HG02642 (cell line): ENCODE measurements at regions not wholly inside any gene's neighbourhood (a gene's known extent, or its start where the extent isn't known, plus 50 kb on each side); places are given as distances from the start of the nearest gene placed in this dataset.

Source experiments
- ATAC-seq: cut with Tn5 transposase; IDR thresholded peaks from one replicate; pipeline ENCODE4 v1.9.1; 2021; ENCODE audit warnings: mild to moderate bottlenecking; ENCODE audit not compliant: unreplicated experiment, poor library complexity

DNA sequence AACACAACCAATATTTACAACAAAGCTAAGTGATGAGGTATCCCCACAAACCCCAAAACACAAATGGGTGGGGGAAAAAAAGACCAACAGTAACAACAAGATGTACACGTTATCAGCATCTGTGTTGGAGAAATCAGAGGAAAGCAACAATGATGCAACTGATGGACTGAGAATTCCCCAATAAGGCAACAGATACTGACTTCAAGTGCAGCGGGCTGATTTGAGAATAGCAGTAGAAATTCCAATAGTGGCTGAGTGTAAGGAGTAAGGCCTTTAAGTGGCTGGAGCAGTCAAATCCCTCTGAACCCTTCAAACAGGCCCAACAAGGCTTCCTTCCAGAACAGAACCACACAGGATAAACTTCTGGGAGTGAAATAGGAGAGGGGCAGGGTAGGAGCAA lies 97.6 kb downstream of the TM2D1 start:
- ATAC-seq: no peak

DNA sequence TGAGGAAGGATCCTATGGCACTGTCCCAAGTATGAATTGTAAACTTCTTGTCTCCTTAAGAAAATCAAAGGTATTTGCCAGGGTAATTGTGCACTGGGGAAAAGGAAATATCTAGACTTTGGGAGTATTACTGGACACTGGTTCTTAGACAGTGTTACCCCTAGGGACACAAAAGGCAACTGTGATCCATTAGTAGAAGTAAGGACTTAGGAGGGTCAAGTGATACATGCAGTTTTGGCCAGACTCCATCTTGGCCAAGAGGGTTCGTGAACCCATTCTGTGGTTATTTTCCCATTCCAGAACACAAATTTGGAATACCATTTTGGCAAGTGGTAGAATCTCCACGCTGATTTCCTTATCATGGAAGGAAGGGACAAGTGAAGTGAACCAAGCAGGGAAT lies 98.1 kb downstream of the TM2D1 start:
- ATAC-seq: no peak

DNA sequence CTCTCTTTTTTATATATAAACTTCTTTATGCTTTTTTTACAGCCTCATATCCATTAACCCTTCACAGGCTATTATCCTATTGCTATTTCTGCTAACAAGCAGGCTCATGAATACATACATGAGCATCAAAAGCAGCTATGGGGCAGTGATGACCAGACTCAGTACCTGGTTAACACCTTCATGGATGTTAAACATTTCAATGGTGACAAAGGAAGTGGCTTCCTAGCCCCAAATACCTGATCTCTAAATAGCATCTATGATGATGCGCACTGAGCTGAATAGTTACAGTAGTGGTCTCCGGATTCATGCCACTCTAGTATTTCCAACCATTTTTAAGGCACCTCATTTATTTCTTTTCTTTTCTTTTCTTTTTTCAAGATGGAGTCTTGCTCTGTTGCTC lies 101.1 kb downstream of the TM2D1 start:
- ATAC-seq: no peak

DNA sequence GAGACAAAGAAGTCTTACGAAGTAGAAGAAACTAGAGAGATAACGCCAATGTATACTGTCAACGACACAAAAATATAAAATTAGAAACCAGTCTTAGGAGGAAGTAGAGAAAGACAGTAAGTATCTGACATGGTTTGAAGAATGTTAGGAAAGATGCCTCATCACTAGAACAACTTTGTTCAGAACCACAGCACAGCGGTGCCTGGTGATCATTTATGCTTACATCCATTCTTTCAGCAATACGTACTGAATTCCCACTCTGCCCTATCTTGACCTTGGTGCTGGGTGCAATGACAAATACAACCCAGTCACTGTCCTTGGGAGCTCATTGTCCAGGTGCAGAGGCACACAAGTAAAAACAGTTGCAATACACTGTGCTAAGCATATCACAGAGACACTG lies 104.4 kb downstream of the TM2D1 start:
- no peak for ATAC-seq

DNA sequence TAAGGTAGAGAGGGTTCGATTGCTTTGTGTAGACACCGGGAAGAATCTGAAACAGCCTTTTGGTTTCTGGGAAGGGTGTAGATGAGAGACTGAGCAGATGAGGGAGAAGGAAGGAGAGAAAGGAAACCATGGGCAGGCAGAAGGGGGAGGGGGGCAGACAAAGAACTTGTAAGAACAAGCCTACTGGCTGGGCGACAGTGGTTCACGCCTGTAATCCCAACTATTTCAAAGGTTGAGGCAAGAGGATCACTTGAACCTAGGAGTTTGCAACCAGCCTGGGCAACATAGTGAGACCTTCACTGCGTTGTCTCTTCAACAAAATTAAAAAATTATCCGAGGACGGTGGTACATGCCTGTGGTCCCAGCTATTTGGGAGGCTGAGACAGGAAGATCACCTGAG lies 106.2 kb downstream of the TM2D1 start:
- no peak for ATAC-seq

DNA sequence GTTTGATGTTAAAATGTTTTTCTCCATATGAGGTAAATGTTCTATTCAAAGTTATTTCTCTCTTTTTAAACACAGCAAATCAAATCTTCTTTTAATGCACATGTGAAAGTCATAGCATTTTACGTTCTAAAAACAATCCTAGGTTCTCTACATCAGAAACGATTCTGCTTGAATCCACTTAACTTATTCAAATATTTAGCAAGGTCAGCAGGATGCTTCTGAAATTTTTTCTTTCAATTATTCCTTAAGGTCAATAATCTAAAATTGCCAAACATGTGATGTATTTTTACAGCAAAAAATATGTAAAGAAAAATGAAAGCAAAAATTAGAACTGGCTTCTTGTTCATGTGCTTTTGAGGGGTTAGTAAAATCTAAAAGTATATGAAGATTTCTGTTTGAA lies 106.7 kb downstream of the TM2D1 start:
- no peak for ATAC-seq

DNA sequence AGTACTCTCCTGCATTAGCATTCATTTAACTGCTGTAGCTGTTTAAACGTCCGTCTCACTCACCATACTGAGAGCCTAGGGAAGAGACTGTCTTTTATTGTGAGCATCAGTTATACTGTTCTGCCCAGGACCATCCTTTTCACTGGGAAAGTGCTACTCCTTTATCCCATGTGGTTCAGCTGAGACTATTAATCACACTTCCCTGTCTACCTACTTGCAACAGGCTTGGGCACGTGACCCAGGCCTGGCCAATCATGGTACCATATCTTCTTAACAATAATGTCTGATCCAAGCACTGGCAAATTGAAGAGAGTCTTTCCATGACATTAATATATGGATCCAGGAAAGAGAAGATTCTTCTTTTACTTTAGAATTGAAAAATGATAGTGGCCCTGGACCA lies 108.1 kb downstream of the TM2D1 start:
- no peak for ATAC-seq

DNA sequence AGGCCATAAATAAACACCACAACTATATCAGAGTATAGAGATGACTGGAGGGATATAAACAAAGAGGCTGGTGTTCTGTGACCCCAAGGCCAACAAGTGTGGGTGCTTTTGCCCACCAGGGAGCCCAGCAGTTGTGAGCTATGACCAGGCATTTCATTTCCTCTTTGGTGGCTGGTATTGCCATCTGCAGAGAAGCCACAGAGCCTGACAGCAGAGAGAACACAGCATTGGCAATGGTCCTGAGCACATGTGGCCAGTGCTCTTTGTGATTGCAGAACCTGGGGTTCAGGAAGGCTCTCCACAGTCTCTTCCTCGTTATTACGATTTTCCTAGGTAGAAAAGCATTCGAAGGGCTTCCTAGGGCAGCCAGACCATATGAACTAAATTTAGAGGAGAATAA lies 112.3 kb downstream of the TM2D1 start:
- no peak for ATAC-seq

DNA sequence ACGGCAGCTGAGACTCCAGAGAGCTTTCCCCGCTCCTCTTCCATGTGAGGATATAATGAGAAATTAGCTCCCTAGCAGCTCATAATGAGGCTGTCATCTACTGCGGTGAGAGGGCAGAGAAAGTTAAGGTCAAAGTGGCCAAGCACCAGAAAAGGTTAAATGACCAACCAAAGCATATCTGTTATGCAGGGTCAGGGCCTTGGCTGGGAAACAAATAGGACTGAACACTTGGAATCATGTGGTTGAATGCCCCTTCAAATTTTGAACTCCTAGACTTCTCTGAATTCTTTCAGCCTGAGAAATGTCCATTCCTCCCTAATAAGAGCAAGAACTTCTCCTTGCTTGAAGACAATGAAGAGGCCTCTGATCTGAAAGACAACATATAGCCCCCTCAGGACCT lies 115.9 kb downstream of the TM2D1 start:
- ATAC-seq: no peak

DNA sequence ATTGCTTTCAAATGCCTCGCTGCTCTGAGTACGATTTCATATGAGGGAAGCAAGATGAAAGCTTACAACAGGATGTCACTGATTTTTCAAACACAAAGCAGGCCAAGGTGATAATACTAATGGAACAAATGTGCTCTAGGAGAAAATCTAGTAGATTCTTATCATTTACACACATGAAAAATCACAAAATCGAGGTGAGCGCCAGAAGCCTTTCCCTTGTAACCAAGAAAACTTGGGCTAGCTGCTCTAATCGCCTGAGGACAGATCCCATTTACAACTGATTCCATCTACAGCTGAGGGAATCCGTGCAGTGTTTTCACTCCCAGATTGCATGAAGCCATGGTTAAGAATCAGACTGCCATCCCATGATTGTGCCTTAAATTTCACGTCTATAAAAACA lies 117.5 kb downstream of the TM2D1 start:
- ATAC-seq: no peak

DNA sequence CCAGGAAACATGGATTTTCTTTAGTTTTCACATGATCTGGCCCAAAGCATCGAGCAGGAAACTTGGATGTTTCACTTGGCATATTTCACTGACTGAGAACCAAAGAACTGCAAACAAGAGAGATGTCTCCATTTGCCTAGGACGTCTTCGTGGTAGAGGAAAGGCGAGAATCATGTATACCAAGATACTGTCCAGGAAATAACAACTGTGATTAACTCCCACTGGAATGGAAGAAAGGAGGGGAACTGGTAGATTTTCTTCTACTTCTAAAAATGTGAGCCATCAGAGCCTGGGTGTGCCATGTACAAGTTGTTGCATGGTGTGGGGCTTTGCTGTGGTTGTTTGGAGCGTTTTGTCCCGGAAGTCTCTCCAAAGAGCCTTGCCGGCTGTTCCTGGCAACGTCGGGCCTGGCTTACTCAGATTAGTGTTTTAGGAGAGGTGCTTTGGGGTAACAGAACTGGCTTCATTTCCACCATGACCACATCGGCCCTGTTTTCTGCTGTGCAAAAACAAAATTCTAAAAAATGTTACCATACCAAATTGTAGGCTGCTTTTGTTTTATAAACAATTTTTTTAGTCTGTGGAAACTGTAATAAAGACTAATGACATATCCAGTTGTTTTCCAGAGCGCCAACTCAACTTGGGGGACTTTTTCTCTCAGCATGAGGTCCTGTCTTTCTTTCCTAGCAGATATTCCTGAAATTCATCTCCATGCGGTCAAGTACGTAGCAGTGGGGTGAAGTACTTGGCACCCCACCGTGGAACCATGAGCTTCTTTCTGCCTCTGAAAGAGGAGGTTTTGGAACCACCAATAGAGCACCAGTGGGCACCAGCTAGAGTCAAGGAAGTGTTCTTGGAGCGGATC lies 118.3 kb downstream of the TM2D1 start:
- no peak for ATAC-seq

DNA sequence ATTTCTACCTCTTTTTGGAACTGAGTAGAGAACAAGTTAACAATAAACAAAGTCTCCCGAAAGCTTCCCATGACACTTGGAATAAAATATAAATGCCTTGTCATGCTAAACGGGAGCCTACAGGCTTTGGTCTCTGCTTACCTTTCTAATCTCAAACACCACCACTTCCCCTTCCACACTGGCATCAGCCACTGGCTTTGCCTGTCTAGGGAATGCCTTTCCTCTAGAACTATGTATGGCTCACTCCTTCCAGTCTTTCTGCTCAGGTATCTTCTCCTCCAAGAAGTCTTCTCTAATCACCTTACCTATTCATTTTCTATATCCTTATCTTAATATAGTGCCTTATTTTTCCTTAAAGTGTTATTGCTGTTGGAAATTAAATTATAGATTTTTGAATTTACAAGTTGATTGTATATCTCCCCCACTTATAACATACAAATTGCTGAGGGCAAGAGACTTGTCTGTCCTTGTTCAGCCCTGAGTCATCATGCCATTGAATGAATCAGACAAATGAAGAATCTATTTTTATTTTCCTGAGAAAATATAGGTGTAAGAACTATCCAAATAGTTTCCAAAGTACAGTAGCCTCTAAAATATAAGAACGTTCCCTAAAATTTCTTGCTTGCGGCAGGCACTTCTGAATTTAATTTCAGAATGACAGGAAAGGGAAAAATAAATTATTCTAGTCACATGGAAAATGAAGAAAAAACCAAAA lies 119.2 kb downstream of the TM2D1 start:
- no peak for ATAC-seq

DNA sequence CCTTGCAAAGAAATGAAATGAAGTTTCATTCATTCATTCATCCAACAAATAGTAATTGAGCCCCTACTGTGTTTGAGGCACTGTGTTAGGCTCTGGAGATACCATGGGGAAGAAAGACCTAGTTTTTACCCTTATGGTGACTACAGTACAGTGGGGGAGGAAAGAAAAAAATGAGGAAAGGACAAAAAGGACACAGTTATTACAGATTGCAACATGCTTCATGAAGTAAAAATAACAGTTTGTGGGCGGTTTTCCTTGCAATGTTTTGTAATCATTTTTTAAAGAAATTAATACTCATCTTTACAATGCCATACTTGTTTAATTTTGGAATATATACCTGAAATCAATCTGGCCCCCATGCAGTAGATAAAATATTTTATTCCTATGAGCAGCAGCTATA lies 120.3 kb downstream of the TM2D1 start:
- no peak for ATAC-seq

DNA sequence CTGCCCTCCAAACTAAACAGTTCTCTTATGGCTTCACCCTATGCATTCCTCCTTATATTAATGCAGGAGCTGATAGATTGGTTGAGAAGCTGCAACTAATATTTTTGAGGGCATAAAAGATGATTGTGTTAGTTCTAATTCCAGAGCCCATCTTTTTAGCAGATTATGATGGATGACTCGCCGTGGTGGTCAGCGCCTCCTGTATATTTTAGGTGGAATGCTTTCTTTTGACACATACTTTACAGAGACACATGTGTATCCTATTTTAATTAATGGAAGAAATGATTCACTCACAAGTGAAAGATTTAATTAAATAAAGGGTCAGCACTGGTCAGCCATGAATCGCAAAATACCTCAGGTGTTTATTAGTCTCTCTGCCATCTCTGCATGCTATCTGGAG lies 120.7 kb downstream of the TM2D1 start:
- ATAC-seq: no peak

DNA sequence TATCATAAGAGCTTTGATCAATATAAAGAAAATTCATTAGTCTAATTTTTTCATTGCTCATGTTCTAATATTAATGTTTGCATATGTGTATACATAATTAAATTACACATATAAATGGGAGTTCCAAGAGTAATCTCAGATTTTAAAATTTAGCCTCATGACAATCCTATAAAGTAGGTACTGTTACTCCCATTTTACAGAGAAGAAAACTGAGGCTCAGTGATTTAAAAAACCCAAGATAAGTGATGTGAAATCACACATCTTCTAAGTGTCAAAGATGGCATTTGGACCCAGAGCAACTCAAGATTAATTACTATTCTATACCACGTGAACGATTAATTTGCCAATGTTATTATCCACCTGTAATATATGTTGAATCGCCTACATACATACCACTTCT lies 122.3 kb downstream of the TM2D1 start:
- ATAC-seq: no peak

DNA sequence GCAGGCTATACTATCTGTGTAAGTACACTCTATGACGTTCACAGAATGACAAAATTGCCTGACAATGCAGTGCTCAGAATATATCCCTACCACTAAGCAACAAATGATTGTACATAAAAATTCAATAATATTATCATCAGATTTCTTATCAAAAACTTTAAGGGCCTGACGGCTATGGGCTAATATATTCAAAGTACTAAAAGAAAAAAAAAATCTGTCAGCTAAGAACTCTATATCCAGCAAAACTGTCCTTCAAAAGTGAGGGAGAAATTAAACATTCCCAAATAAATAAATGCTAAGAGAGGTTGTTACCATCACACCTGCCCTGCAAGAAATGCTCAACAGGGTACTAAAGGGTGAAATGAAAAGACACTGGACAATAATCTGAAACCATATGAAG lies 127.3 kb downstream of the TM2D1 start:
- ATAC-seq: no peak

DNA sequence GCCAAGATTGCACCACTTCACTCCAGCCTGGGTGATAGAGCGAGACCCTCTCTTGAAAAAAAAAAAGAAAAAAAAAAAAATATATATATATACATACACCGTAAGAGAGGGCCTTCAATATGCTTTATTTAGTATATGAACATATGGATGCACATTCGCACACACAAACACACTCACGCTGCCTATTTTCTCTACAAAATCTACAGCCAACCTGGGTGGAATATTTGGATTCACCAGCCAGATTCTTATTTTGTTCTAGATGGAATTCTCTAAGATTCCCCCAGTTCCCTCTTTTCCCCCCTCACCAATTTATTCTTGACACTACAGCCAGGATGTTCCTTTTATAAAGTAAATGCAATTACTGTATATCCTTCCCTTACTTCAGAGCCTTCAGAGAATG lies 131.6 kb downstream of the TM2D1 start:
- no peak for ATAC-seq

DNA sequence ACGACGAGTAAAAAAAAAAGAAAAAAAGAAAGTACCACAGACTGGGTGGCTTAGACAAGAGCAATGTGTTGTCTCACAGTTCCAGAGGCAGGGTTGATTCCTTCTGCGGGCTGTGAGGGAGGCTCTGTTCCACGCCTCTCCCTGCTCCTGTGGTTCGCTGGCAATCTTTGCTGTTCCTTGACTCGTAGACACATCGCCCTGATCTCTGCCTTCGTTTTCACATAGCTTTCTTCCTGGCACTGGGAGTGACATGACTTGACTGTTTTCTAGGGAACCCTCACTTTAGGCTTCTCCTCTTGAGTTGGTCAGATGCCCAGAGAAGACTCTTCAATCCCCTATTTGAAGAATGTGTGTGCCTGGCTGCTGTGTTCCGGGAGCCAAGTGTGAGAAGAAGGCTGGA lies 133.6 kb downstream of the TM2D1 start:
- no peak for ATAC-seq

DNA sequence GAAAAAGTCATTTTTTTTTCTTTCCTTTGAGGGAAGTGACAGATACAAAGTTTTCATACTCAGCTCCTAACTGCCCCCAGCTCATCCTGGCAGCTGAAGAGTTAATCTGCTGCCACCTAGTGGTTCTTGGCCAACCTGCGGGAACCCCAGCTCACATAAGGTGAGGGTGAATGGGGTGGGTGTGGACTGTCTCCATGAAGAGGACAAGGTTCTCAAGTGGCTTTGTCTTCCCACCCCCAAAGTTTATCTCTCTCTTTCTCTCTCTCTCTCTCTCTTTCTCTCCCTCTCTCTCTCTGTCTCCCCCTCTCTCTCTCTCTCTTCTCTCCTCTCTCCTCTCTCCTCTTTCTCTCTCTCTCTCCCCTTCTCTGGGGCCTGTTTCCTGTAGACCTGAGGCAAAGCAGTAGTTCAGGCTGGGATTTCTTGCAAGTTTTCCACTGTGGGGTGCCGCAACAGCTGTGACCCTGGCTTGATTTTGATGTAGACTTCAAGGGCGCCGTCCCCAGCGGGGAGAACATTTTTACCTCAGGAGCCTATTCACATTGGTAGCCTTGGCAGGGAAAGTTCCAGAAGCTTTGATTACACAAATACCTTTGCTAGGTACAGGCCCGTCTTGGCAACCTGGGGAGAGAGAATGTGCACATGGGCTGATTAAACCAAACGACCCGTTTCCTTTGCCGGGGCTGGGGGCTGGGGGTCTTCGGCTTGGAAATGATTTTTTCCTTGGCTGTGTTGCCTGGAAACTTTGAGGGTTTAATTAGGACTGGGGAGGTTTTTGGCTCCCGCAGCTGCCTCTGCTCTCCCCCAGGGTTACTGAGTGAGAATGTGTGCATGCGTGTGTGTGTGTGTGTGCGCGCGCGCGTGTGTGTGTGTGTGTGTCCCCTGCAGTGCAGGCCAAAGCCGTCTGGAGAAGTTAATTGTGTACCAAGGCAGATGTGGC lies 135.9 kb downstream of the TM2D1 start:
- ATAC-seq: peak; percentile 90

DNA sequence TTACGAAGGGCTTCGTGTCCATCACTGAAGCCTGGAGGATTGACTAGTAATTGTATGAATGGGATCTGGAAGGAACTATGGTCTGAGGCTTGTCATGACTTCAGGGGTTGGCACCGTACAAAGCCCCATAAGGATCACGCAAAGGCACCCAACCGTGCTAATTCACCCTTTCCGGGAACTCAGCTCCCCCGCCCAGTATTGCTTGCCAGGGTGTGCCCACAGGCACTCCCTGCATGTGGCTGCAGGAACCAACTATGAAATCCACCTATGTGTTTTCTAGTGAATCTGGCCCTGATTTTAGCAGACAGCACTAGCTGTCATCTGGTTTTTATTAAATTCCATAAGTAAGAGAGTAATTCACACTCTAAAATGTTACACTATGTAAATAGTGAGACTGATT lies 139.2 kb downstream of the TM2D1 start:
- ATAC-seq: no peak

DNA sequence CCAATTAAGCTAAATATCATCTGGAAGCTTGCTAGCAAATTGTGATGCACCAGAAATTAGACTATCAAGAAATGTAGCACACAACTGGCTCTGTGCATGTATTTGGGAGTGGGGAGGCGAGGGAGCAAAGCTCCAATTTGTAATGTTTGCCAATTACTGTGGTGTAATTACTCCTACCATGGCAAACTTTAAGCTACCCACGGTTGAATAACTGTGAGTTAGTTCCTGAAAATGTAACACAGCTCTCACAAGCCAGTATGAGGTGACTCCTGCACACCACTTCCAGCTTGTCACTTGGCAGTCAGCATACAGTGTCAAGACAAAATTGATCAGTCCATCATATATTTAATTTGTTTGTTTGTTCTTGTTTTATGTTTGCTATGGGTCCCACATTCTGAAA lies 141.2 kb downstream of the TM2D1 start:
- no peak for ATAC-seq
